ENCODE measurements at regions not wholly inside any gene's neighbourhood (a gene's known extent, or its start where the extent isn't known, plus 50 kb on each side); places are given as distances from the start of the nearest gene placed in this dataset.

DNA sequence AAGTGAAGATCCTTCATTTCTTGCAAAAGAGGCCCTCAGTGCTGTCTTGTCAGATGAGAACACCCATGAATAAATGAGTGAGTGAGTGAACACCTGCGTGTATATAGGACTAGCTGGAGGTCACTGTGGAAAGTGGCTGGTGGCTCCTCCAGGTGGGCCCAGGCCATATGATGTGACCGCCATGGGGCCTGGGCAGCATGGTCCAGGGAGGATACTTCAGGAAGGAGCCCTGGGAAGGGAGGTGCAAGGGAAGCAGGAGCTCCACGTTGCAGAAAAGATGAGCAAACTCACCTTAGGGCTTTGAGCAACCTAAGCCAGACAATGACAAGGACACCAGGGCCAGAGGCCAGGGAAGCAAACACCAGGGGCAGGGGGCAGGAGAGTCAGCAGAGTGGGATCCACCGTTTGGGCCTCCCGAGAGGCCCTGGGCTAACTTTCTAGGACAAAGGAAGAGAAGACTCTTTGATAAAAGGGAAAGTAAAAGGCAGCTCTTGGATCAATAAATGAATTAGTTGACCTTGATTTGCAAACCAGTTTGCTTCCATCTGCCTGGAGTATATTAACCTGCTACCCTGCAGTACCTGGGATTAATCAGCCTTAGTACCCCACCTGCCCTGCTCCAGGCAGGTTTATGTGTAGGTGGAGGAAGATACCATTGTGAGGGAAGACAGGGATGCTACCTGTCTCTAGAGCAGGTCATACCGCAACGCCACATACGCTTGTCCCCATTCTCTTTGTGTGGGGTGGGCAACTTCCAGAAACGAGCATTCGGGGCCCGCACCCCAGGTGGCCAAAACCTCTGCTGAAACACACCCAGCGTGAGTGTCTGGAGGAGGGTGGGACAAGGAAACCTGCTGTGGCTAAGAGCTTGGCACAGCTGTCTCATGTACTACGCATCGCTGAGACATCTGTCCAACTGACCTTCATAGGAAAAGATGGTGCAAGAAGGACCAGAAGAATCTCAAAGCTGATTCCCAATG lies 51.4 kb upstream of the OLFM1 start:
- no peak for DNase-seq
- TF ChIP-seq, protein P1, sequence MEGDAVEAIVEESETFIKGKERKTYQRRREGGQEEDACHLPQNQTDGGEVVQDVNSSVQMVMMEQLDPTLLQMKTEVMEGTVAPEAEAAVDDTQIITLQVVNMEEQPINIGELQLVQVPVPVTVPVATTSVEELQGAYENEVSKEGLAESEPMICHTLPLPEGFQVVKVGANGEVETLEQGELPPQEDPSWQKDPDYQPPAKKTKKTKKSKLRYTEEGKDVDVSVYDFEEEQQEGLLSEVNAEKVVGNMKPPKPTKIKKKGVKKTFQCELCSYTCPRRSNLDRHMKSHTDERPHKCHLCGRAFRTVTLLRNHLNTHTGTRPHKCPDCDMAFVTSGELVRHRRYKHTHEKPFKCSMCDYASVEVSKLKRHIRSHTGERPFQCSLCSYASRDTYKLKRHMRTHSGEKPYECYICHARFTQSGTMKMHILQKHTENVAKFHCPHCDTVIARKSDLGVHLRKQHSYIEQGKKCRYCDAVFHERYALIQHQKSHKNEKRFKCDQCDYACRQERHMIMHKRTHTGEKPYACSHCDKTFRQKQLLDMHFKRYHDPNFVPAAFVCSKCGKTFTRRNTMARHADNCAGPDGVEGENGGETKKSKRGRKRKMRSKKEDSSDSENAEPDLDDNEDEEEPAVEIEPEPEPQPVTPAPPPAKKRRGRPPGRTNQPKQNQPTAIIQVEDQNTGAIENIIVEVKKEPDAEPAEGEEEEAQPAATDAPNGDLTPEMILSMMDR (IDR thresholded peaks at IDR 0.05): no peak
- Mint-ChIP-seq H3K27me3 (ENCODE audit: low read depth, poor library complexity) (peaks cover 25% of the 10 kb centered on the region), H3K4me3 (no peak overlapping the region), H3K4me1 (peaks cover 7% of the 10 kb centered on the region), H3K36me3 (ENCODE audit: low read depth) (no peaks in the 10 kb centered on the region), H3K9me3 (no peaks in the 10 kb centered on the region), H3K27ac (no peak overlapping the region)

DNA sequence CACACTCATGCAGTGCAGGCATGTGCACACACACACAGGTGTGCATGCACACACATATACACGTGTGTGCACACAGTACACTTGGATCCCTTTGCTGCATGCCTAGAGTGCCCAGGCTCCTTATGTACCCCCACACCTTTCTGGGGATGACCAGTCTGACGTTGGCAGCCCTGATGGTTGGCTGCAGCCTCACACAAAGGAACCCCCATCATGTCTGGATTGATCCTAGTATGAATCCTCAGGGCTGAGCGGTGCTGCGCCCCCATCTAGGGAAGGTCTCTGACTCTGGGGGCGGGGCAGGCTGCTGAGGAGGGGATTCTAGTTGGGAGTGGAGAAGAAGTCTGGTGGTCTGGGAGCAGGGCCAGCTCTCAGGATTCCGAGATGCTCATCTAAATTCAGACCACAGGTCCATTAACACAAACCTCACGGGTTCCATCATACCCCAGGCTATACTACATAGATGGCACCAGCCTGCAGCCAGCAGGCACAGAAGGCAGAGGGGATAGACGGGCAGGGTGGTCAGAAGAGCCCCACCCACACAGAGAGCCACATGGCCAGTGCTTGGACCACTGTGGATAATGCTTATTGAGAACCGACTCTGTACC lies 50.5 kb upstream of the OLFM1 start:
- TF ChIP-seq, protein P1 (IDR thresholded peaks at IDR 0.05): no peak
- no peak overlapping the region for H3K27ac Mint-ChIP-seq
- no peak overlapping the region for H3K4me3 Mint-ChIP-seq
- no peak for DNase-seq
- H3K9me3 Mint-ChIP-seq: peaks cover 2% of the 10 kb centered on the region
- peaks cover 10% of the 10 kb centered on the region for H3K4me1 Mint-ChIP-seq
- no peaks in the 10 kb centered on the region for H3K36me3 Mint-ChIP-seq (ENCODE audit: low read depth)
- peaks cover 25% of the 10 kb centered on the region for H3K27me3 Mint-ChIP-seq (ENCODE audit: low read depth, poor library complexity)

DNA sequence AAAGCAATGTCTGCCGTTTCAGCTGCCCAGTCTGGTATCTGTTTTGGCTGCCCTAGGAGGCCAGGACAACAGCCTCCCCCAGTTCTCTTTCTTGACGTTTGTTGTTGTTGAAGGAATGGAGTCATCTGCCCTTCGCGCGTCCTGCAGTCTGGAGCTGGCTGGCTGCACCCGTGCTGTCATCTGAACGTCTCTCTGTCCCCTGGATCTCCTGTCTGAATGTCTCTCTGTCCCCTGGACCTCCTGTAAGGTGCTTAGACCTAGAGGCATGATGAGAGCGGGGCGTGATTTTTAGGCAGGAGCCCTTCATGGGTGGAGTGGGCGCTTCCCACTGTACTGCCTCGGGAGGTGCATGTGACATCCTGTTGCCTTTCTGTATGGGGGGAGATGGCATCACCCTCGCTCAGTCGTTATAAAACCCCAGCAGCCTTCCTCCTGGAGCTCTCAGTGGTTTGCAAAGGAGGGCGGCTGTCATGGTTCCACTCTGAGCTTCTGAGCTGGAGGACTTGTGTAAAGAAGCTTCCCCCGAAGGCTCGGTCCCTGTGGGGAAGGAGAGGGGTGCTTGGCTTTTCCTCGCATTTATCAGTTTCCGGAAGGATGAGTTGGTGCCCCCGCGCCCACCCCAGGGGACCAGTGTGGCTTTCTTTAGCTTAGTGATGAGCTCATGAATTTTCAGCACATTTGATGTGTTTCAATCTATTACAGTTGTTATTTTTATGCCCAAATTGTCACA lies 49.8 kb upstream of the OLFM1 start:
- Mint-ChIP-seq H3K4me3 (no peak overlapping the region), H3K27ac (no peak overlapping the region), H3K9me3 (peaks cover 4% of the 10 kb centered on the region), H3K27me3 (ENCODE audit: low read depth, poor library complexity) (peaks cover 22% of the 10 kb centered on the region), H3K4me1 (peaks cover 17% of the 10 kb centered on the region), H3K36me3 (ENCODE audit: low read depth) (no peaks in the 10 kb centered on the region)
- no peak for DNase-seq
- TF ChIP-seq, protein P1 (IDR thresholded peaks at IDR 0.05): no peak
